Endothelial cell of umbilical vein (primary cell): ENCODE measurements at regions not wholly inside any gene's neighbourhood (a gene's known extent, or its start where the extent isn't known, plus 50 kb on each side); places are given as distances from the start of the nearest gene placed in this dataset.

ENCODE experiments used
- CTCF ChIP-seq, 2 donors: IDR thresholded peaks; 1 replicate in 1 of 2; 2 replicates in 1 of 2; pipeline ENCODE4 v1.5.1; 2011; ENCODE audit warnings: low read length in 2 of 2, mild to moderate bottlenecking in 2 of 2, moderate library complexity in 2 of 2, control low read depth in 1 of 2, inconsistent platforms in 1 of 2, low read depth in 1 of 2; ENCODE audit not compliant: insufficient read depth in 1 of 2; ENCODE audit errors: extremely low read depth in 1 of 2
- EZH2 ChIP-seq: IDR thresholded peaks from 2 replicates; pipeline ENCODE4 v1.6.1; 2012; ENCODE audit warnings: borderline replicate concordance, low read depth, mild to moderate bottlenecking, moderate library complexity, low read length, inconsistent platforms; ENCODE audit not compliant: severe bottlenecking
- MYC ChIP-seq: IDR thresholded peaks from one replicate; pipeline ENCODE4 v1.6.1; 2011; ENCODE audit warnings: mild to moderate bottlenecking, low read depth, low read length
- POLR2A ChIP-seq: IDR thresholded peaks from 2 replicates; pipeline ENCODE4 v1.6.1; 2012; ENCODE audit warnings: low read depth, mild to moderate bottlenecking, control low read depth, low read length
- POLR2AphosphoS5 ChIP-seq: IDR thresholded peaks from 2 replicates; pipeline ENCODE4 v1.6.1; 2012; ENCODE audit warnings: low read depth, mild to moderate bottlenecking, control low read depth, low read length, moderate library complexity; ENCODE audit not compliant: insufficient read depth

GRCh38 chr3:40869013-40869412 is 330.3 kb upstream of the CTNNB1 start:
- TF ChIP-seq POLR2A (no peak), CTCF (IDR thresholded peaks at IDR 0.05; ENCODE audit: extremely low read depth in 1 of 2, insufficient read depth in 1 of 2, low read depth in 1 of 2, low read length in 2 of 2) (no peak), POLR2AphosphoS5 (no peak), MYC (no peak), EZH2 (no peak)
